ENCODE measurements at regions not wholly inside any gene's neighbourhood (a gene's known extent, or its start where the extent isn't known, plus 50 kb on each side); places are given as distances from the start of the nearest gene placed in this dataset.

- Histone ChIP-seq H3K56ac (replicated peaks; ENCODE audit: insufficient read length, low read depth, low read length) (no peak overlapping the region), H4K8ac (ENCODE audit: extremely low read depth, insufficient read depth, low read length) (no peak overlapping the region), H2BK120ac (replicated peaks; ENCODE audit: low read depth, low read length) (no peak overlapping the region), H3K9ac (replicated peaks in 1 of 4; ENCODE audit: extremely low read depth in 1 of 4, low read depth in 3 of 4, low read length in 3 of 4) (no peak overlapping the region), H3K36me3 (ENCODE audit: control insufficient read depth in 2 of 4, insufficient read depth in 4 of 4, low read length in 3 of 4) (no peaks in the 10 kb centered on the region), H3K18ac (ENCODE audit: extremely low read depth, low read length) (no peak overlapping the region), H3K4me3 (ENCODE audit: extremely low read depth in 1 of 4, insufficient read depth in 2 of 4, low read depth in 3 of 4, low read length in 4 of 4) (no peak overlapping the region), H4K20me1 (replicated peaks in 1 of 2; ENCODE audit: control insufficient read depth in 1 of 2, insufficient read depth in 2 of 2, low read length in 2 of 2) (no peaks in the 10 kb centered on the region), H2BK20ac (ENCODE audit: low read length) (no peak overlapping the region), H3K9me3 (ENCODE audit: insufficient read depth in 2 of 2, low read depth in 1 of 2, low read length in 1 of 2) (no peaks in the 10 kb centered on the region), H4K91ac (replicated peaks; ENCODE audit: insufficient read length, low read length) (no peak overlapping the region), H2AFZ (ENCODE audit: low read length) (no peak overlapping the region), H3K79me2 (ENCODE audit: control insufficient read depth in 1 of 2, insufficient read depth in 2 of 2, low read length in 2 of 2) (no peaks in the 10 kb centered on the region), H3K14ac (ENCODE audit: insufficient read length) (no peak overlapping the region), H4K5ac (ENCODE audit: insufficient read length, low read depth, low read length) (no peak overlapping the region), H3K4me1 (replicated peaks in 1 of 4; ENCODE audit: control insufficient read depth in 3 of 4, insufficient read depth in 4 of 4, low read length in 3 of 4) (no peaks in the 10 kb centered on the region), H3K27me3 (replicated peaks in 1 of 4; ENCODE audit: control insufficient read depth in 3 of 4, extremely low read depth in 1 of 4, insufficient read depth in 3 of 4, low read length in 3 of 4) (no peaks in the 10 kb centered on the region), H3K79me1 (ENCODE audit: low read depth, low read length) (no peaks in the 10 kb centered on the region), H2BK15ac (ENCODE audit: low read length) (no peak overlapping the region), H3K4me2 (ENCODE audit: insufficient read depth in 1 of 2, low read depth in 2 of 2, low read length in 2 of 2) (no peak overlapping the region), H2AK5ac (ENCODE audit: low read depth, low read length) (no peak overlapping the region), H3K27ac (ENCODE audit: low read depth, low read length) (no peak overlapping the region), H3K23ac (ENCODE audit: insufficient read length) (no peak overlapping the region), H3K23me2 (ENCODE audit: low read depth, low read length) (no peaks in the 10 kb centered on the region), H2BK5ac (ENCODE audit: low read depth, low read length) (no peak overlapping the region), H3K4ac (replicated peaks; ENCODE audit: insufficient read length, low read depth, low read length) (no peak overlapping the region), H2BK12ac (ENCODE audit: low read depth, low read length) (no peak overlapping the region)
- CTCF ChIA-PET (ENCODE audit: partially characterized antibody) = no interaction called here
- no peak for FAIRE-seq
- POLR2A ChIA-PET (ENCODE audit: partially characterized antibody) = no interaction called here
- DNase-seq (ENCODE audit: low read depth in 1 of 2, low spot score in 2 of 2) = no peak
- TF ChIP-seq HDAC6 (IDR thresholded peaks at IDR 0.05; ENCODE audit: low read depth, low read length) (no peak), CHD2 (IDR thresholded peaks at IDR 0.05; ENCODE audit: low read length) (no peak), SIX5 (IDR thresholded peaks at IDR 0.05; ENCODE audit: low read depth, low read length) (no peak)
- TF ChIP-seq, protein P1, sequence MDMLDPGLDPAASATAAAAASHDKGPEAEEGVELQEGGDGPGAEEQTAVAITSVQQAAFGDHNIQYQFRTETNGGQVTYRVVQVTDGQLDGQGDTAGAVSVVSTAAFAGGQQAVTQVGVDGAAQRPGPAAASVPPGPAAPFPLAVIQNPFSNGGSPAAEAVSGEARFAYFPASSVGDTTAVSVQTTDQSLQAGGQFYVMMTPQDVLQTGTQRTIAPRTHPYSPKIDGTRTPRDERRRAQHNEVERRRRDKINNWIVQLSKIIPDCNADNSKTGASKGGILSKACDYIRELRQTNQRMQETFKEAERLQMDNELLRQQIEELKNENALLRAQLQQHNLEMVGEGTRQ (IDR thresholded peaks at IDR 0.05; ENCODE audit: low read length) = no peak
These were observed 74.6 kb upstream of the DOK6 start for GRCh38 chr18:69326094-69326493.

Measured in H1 (cell line).